GM23248 (cell line): ENCODE measurements at regions not wholly inside any gene's neighbourhood (a gene's known extent, or its start where the extent isn't known, plus 50 kb on each side); places are given as distances from the start of the nearest gene placed in this dataset.

Experiments
- EZH2 ChIP-seq: fragments of 200-600 bp; sonication (generic); IDR thresholded peaks from 2 replicates; pipeline ENCODE4 v1.6.1; 2018; ENCODE audit warnings: antibody characterized with exemption, mild to moderate bottlenecking; ENCODE audit not compliant: insufficient read depth, poor library complexity, severe bottlenecking
- EZH2phosphoT487 ChIP-seq: fragments of 200-600 bp; sonication (generic); IDR thresholded peaks from 2 replicates; pipeline ENCODE4 v1.6.1; 2018; ENCODE audit warnings: antibody characterized with exemption, moderate library complexity, mild to moderate bottlenecking, low read depth; ENCODE audit not compliant: insufficient read depth

GRCh38 chr5:17396247-17396646 lies 101.8 kb upstream of the TAF11L2 start:
- TF ChIP-seq EZH2phosphoT487 (no peak), EZH2 (no peak)
